Adipocyte (in vitro differentiated cells): ENCODE measurements at regions not wholly inside any gene's neighbourhood (a gene's known extent, or its start where the extent isn't known, plus 50 kb on each side); places are given as distances from the start of the nearest gene placed in this dataset.

Source experiments
- DNase-seq: peaks from one replicate; pipeline ENCODE4 v3.0.0-alpha.2; 2015; ENCODE audit warnings: low read depth
- H3K27me3 ChIP-seq: replicated peaks from 2 replicates; pipeline ENCODE4 v1.7.0; 2013; ENCODE audit warnings: mild to moderate bottlenecking, low read length, moderate library complexity; ENCODE audit not compliant: control insufficient read depth, insufficient read depth
- H3K36me3 ChIP-seq: 2 replicates; pipeline ENCODE4 v1.7.0; 2013; ENCODE audit warnings: low read length, mild to moderate bottlenecking, moderate library complexity; ENCODE audit not compliant: control insufficient read depth, insufficient read depth, severe bottlenecking
- H3K4me1 ChIP-seq: 2 replicates; pipeline ENCODE4 v1.7.0; 2013; ENCODE audit warnings: mild to moderate bottlenecking, low read length, moderate library complexity; ENCODE audit not compliant: control insufficient read depth, insufficient read depth
- H3K4me3 ChIP-seq: 2 replicates; pipeline ENCODE4 v1.7.0; 2013; ENCODE audit warnings: mild to moderate bottlenecking, low read length, moderate library complexity
- H3K9ac ChIP-seq: 2 replicates; pipeline ENCODE4 v1.7.0; 2013; ENCODE audit warnings: mild to moderate bottlenecking, low read length, moderate library complexity
- H3K9me3 ChIP-seq: 2 replicates; pipeline ENCODE4 v1.7.0; 2013; ENCODE audit warnings: mild to moderate bottlenecking, low read length, moderate library complexity; ENCODE audit not compliant: control insufficient read depth

DNA sequence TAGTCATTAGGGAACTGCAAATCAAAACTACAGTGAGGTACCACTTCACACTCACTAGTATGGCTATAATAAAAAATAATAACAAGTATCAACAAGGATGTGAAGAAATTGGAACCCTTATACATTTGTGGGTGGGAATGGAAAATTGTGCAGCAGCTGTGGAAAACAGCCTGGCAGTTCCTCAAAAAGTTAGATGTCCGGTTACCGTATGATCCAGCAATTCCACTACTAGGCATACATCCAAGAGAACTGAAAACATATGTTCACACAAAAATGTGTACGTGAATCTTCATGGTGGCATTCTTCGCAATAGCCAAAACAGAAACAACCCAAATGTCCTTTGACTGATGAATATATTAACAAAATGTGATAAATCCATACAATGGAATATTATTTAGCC is 187.9 kb upstream of the LYSMD4 start:
- H3K9ac ChIP-seq, result no peak overlapping the region
- peaks cover 29% of the 10 kb centered on the region for H3K27me3 ChIP-seq
- H3K4me1 ChIP-seq, result peaks cover 10% of the 10 kb centered on the region
- H3K4me3 ChIP-seq, result no peak overlapping the region
- DNase-seq, result no peak
- H3K9me3 ChIP-seq, result no peaks in the 10 kb centered on the region
- no peaks in the 10 kb centered on the region for H3K36me3 ChIP-seq

DNA sequence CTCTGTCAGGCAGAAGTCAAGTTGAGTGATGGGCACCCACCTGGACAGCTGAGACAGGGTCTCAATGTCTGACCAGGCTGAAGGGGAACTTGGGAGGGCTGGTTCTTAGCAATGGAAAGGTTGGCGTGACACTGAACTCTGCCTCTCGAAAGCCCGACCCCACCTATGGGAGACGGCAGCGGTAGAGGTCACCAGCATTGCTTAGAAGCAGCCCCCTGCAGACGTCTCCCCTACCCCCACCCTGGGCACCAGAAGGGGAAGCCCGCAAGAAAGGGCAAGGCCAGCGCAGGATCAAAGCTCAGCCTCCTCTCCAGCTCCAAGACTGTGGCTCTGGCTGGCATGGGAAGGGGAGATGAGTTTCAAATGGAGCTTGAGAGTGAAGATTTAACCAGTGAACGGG is 184.8 kb upstream of the LYSMD4 start:
- Histone ChIP-seq H3K4me3 (no peak overlapping the region), H3K27me3 (peaks cover 37% of the 10 kb centered on the region)

DNA sequence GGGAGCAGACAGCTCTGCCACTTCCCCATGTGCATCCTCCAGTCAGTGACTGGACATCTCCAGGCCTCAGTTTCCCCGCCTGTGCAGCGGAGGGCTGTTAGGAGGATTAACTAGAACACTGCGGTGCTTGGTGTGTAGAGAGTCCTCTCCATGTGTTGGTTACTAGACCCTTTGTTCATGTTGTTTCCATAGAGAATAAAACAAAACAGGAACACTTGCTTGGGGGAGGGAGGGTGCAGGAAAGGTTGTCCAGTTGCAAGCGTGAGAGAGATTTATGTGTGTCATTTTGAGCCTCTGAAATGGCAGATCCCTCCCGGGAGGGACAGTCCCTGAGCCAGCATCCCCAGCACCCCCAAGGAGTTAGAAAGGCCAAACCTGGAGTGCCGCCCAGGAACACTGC is 184.0 kb upstream of the LYSMD4 start:
- H3K36me3 ChIP-seq, result no peaks in the 10 kb centered on the region
- no peaks in the 10 kb centered on the region for H3K9me3 ChIP-seq
- no peak overlapping the region for H3K4me3 ChIP-seq
- DNase-seq, result no peak
- H3K9ac ChIP-seq, result no peak overlapping the region
- H3K27me3 ChIP-seq, result peaks cover 37% of the 10 kb centered on the region
- peaks cover 8% of the 10 kb centered on the region for H3K4me1 ChIP-seq

More for the DNA sequence above, 184.8 kb upstream of the LYSMD4 start:
- Histone ChIP-seq H3K4me1 (peaks cover 8% of the 10 kb centered on the region), H3K9me3 (no peaks in the 10 kb centered on the region), H3K9ac (no peak overlapping the region), H3K36me3 (no peaks in the 10 kb centered on the region)
- DNase-seq, result no peak

DNA sequence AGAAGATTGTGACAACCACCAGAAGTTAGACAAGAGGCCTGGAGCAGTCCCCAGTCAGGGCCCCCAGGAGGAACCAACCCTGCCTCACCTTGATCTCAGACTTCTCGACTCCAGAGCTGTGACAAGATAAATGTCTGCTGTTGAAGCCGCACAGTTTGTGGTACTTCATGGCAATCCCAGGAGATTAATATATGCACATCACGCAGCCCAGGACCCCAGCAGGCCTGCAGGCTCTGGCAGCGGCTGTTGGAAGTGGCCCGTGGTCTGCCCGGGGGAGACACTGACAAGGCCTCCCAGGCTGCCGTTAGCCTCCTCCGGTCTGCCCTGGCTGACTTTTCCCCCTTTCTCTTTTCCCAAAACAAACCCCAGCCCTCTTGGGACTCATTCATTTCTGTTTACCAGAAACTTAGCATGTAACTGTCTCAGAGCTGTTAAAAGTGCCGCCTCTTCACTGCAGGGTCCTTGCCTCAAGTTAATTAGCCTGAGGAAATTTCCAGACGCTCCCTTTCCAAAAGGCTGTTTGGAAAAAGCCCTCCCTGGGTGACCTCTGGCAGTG is 183.5 kb upstream of the LYSMD4 start:
- DNase-seq, result no peak
- H3K4me3 ChIP-seq, result no peak overlapping the region
- H3K4me1 ChIP-seq, result peaks cover 10% of the 10 kb centered on the region
- H3K36me3 ChIP-seq, result no peaks in the 10 kb centered on the region
- no peak overlapping the region for H3K9ac ChIP-seq
- no peaks in the 10 kb centered on the region for H3K9me3 ChIP-seq
- H3K27me3 ChIP-seq, result peaks cover 37% of the 10 kb centered on the region

GRCh38 chr15:99914723-99915122 is 181.5 kb upstream of the LYSMD4 start:
- peaks cover 35% of the 10 kb centered on the region for H3K27me3 ChIP-seq
- no peak overlapping the region for H3K4me3 ChIP-seq
- DNase-seq, result no peak
- H3K4me1 ChIP-seq, result peaks cover 12% of the 10 kb centered on the region
- H3K36me3 ChIP-seq, result no peaks in the 10 kb centered on the region
- no peak overlapping the region for H3K9ac ChIP-seq
- no peaks in the 10 kb centered on the region for H3K9me3 ChIP-seq

DNA sequence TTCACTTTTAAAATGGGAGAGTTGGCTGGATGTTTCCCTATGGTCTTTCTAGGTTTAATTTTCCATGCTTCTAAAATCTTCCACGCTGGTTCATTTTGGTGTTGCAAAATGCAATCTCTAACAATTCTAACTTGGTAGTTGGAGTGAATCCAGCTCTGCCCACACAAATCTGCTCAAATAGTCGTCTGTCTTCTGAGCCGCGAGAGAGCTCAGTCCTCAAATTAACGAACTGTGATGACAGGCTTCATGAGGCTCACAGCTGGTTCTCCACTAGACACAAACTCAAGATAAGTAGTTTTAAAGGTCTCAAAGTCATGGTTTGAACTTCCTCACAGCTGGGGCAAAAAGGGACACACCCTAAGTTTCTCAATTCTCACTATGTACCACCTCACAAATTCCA is 178.6 kb upstream of the LYSMD4 start:
- no peaks in the 10 kb centered on the region for H3K36me3 ChIP-seq

GRCh38 chr15:99909592-99910295 is 176.5 kb upstream of the LYSMD4 start:
- Histone ChIP-seq H3K36me3 (no peaks in the 10 kb centered on the region), H3K9ac (no peak overlapping the region), H3K4me3 (no peak overlapping the region), H3K27me3 (no peaks in the 10 kb centered on the region), H3K4me1 (peaks cover 4% of the 10 kb centered on the region), H3K9me3 (no peaks in the 10 kb centered on the region)
- DNase-seq, result peak; percentile 16

More for the DNA sequence above, 178.6 kb upstream of the LYSMD4 start:
- DNase-seq, result peak; percentile 17
- H3K27me3 ChIP-seq, result peaks cover 14% of the 10 kb centered on the region
- no peaks in the 10 kb centered on the region for H3K9me3 ChIP-seq
- H3K9ac ChIP-seq, result no peak overlapping the region
- H3K4me3 ChIP-seq, result no peak overlapping the region
- H3K4me1 ChIP-seq, result peaks cover 8% of the 10 kb centered on the region

DNA sequence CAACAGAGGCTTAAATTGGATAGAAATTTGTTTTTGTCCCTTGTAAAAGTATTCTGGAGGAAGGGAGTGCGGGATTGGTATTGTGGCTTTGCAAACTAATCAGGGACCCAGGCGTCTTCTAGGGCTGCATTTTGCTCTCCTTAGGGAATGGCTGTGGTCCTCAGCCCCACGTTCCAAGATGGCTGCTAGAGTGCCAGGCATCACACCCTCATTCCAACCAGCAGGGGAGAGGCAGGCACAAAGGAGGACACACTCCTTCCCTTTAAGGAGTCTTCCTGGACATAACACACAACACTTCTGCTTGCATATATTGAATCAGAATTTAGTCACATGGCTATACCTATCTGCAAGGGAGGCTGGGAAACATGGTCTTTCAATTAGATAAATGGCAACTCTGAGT is 174.5 kb upstream of the LYSMD4 start:
- Histone ChIP-seq H3K4me1 (peaks cover 4% of the 10 kb centered on the region), H3K9me3 (no peaks in the 10 kb centered on the region), H3K4me3 (no peak overlapping the region), H3K36me3 (no peaks in the 10 kb centered on the region), H3K9ac (no peak overlapping the region), H3K27me3 (no peaks in the 10 kb centered on the region)
- no peak for DNase-seq

GRCh38 chr15:99906793-99907192 is 173.6 kb upstream of the LYSMD4 start:
- Histone ChIP-seq H3K4me3 (no peak overlapping the region), H3K9me3 (no peaks in the 10 kb centered on the region), H3K27me3 (no peaks in the 10 kb centered on the region), H3K4me1 (peaks cover 2% of the 10 kb centered on the region), H3K36me3 (no peaks in the 10 kb centered on the region), H3K9ac (no peak overlapping the region)
- no peak for DNase-seq

DNA sequence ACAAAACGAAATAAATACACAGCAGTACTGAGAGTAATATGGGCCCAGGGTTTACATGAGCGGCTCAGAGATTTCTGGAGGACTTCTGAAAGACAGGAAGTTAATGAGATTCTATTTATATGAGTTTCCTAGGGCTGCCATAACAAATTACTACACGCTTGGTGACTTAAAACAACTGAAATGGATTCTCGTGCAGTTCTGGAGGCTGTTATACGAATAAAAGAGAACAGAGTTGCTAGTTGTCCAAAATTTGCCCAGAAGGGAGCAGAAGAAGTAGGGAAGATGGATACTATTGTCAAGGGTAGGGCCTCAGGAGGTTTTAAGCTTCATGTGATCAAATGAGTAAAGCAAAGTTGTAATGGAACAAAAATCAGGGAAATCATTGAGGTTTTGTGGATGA is 173.1 kb upstream of the LYSMD4 start:
- Histone ChIP-seq H3K4me3 (no peak overlapping the region), H3K9me3 (no peaks in the 10 kb centered on the region), H3K9ac (no peak overlapping the region), H3K4me1 (no peaks in the 10 kb centered on the region), H3K36me3 (no peaks in the 10 kb centered on the region), H3K27me3 (no peaks in the 10 kb centered on the region)
- DNase-seq, result no peak

GRCh38 chr15:99902248-99902928 is 169.2 kb upstream of the LYSMD4 start:
- H3K9me3 ChIP-seq, result no peaks in the 10 kb centered on the region
- DNase-seq, result no peak
- H3K9ac ChIP-seq, result no peak overlapping the region

More at GRCh38 chr15:99902248-99902928, 169.2 kb upstream of the LYSMD4 start:
- H3K4me1 ChIP-seq, result no peaks in the 10 kb centered on the region
- H3K27me3 ChIP-seq, result no peaks in the 10 kb centered on the region
- H3K36me3 ChIP-seq, result no peaks in the 10 kb centered on the region
- no peak overlapping the region for H3K4me3 ChIP-seq
